ENCODE measurements at regions not wholly inside any gene's neighbourhood (a gene's known extent, or its start where the extent isn't known, plus 50 kb on each side); places are given as distances from the start of the nearest gene placed in this dataset.

DNA sequence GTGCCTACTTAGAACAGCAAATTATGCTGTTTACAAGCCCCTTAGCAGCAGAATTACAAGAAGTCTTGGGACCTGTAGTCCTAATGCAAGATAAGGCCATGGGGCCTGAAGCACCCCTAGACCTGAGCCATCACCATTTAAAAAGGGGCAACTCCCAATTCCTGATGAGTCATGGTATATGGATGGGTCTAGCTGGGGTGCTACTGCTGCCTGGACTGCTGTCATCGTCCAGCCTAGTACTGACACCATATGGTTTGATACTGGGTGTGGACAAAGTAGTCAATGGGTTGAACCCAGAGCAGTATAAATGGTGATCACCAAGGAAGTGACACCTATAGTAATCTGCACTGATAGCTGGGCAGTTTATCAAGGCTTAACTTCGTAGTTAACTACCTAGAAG lies 450.0 kb downstream of the IPMK start:
- no peaks in the 10 kb centered on the region for H3K36me3 ChIP-seq (ENCODE audit: insufficient read depth)
- H3K4me3 ChIP-seq (IDR thresholded peaks at IDR 0.05; ENCODE audit: insufficient read depth, low read depth, low read length): no peak overlapping the region
- no peak overlapping the region for H2AFZ ChIP-seq (ENCODE audit: low read depth)
- no peaks in the 10 kb centered on the region for H3K79me2 ChIP-seq (ENCODE audit: insufficient read depth, low read depth)
- no peak overlapping the region for H3K27ac ChIP-seq
- no peaks in the 10 kb centered on the region for H3K27me3 ChIP-seq (ENCODE audit: insufficient read depth, low read depth)
- H3K4me2 ChIP-seq: no peak overlapping the region
- H3K9ac ChIP-seq: no peak overlapping the region
- no peaks in the 10 kb centered on the region for H4K20me1 ChIP-seq (ENCODE audit: insufficient read depth)
- peaks cover 10% of the 10 kb centered on the region for H3K4me1 ChIP-seq (ENCODE audit: low read depth, poor library complexity, severe bottlenecking)
- TF ChIP-seq, protein P1, sequence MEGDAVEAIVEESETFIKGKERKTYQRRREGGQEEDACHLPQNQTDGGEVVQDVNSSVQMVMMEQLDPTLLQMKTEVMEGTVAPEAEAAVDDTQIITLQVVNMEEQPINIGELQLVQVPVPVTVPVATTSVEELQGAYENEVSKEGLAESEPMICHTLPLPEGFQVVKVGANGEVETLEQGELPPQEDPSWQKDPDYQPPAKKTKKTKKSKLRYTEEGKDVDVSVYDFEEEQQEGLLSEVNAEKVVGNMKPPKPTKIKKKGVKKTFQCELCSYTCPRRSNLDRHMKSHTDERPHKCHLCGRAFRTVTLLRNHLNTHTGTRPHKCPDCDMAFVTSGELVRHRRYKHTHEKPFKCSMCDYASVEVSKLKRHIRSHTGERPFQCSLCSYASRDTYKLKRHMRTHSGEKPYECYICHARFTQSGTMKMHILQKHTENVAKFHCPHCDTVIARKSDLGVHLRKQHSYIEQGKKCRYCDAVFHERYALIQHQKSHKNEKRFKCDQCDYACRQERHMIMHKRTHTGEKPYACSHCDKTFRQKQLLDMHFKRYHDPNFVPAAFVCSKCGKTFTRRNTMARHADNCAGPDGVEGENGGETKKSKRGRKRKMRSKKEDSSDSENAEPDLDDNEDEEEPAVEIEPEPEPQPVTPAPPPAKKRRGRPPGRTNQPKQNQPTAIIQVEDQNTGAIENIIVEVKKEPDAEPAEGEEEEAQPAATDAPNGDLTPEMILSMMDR (conservative IDR thresholded peaks at IDR 0.05; ENCODE audit: low read depth, low read length): no peak

DNA sequence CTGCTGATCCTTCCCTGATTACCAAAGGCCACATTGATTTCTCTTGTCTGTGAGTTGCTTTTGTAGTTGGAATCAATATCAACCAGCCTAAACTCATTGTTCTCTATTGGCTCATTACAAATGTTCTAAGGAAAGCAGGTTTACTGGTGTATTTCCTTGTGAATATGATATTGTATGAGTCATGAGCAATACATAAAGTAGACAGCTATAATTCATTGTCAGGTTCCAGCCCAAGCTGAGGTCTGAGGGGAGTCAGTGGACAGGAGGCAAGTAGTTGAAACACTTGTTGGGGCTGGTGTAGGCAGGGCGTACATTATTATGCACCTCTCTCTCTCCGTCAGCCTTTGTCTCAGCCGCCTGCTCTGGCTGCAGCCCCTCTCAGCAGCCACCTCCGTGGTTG lies 451.7 kb downstream of the IPMK start:
- Histone ChIP-seq H3K9ac (no peak overlapping the region), H3K4me3 (IDR thresholded peaks at IDR 0.05; ENCODE audit: insufficient read depth, low read depth, low read length) (no peak overlapping the region), H3K27me3 (ENCODE audit: insufficient read depth, low read depth) (no peaks in the 10 kb centered on the region), H3K4me2 (no peak overlapping the region), H3K36me3 (ENCODE audit: insufficient read depth) (no peaks in the 10 kb centered on the region), H2AFZ (ENCODE audit: low read depth) (no peak overlapping the region), H3K79me2 (ENCODE audit: insufficient read depth, low read depth) (no peaks in the 10 kb centered on the region), H4K20me1 (ENCODE audit: insufficient read depth) (no peaks in the 10 kb centered on the region), H3K4me1 (ENCODE audit: low read depth, poor library complexity, severe bottlenecking) (peaks cover 10% of the 10 kb centered on the region), H3K27ac (no peak overlapping the region)
- TF ChIP-seq, protein P1 (conservative IDR thresholded peaks at IDR 0.05; ENCODE audit: low read depth, low read length): no peak

DNA sequence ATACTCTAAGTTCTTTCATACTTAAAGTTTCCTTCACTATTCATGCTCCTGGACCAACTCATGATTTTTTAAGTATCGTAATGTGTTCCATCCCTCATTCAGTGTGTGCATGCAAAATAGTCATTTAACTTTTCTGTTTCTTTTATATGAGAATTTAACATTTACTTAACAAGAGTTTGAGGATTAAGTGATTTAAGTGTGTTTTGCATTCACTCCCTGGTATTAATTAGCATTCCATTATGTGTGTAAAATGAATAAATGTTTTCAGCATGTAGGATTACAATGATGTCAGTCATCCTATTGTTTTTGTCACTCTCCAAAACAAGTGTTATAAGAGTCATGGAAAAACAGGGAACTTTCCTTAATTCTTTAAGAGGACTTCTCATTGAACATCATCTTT lies 457.7 kb downstream of the IPMK start:
- TF ChIP-seq, protein P1 (conservative IDR thresholded peaks at IDR 0.05; ENCODE audit: low read depth, low read length): no peak
- H3K36me3 ChIP-seq (ENCODE audit: insufficient read depth): no peaks in the 10 kb centered on the region
- H3K27me3 ChIP-seq (ENCODE audit: insufficient read depth, low read depth): no peaks in the 10 kb centered on the region
- no peaks in the 10 kb centered on the region for H3K4me1 ChIP-seq (ENCODE audit: low read depth, poor library complexity, severe bottlenecking)
- H3K4me3 ChIP-seq (IDR thresholded peaks at IDR 0.05; ENCODE audit: insufficient read depth, low read depth, low read length): no peak overlapping the region
- no peak overlapping the region for H2AFZ ChIP-seq (ENCODE audit: low read depth)
- H3K79me2 ChIP-seq (ENCODE audit: insufficient read depth, low read depth): no peaks in the 10 kb centered on the region
- no peak overlapping the region for H3K27ac ChIP-seq
- H3K9ac ChIP-seq: no peak overlapping the region
- no peak overlapping the region for H3K4me2 ChIP-seq
- no peaks in the 10 kb centered on the region for H4K20me1 ChIP-seq (ENCODE audit: insufficient read depth)

DNA sequence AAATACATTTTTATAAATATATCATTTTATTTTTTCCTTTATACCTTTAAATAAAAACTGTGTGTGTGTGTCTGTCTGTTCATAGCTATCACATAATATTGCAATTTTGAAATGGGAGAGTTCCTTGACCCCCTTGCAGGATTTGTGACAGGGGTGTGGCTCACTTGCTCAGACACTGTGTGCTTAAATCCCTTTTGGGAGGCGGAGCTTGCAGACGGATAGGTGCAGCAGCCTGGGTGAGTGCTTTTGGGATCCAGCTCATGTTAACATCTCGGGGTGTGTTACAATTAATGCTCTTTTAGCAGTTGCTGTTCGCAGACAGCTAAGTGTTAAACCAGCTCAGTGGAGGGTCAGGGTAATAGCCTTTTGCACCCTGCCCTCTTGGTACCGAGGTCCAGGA lies 459.8 kb downstream of the IPMK start:
- Histone ChIP-seq H3K4me2 (no peak overlapping the region), H3K27me3 (ENCODE audit: insufficient read depth, low read depth) (no peaks in the 10 kb centered on the region), H3K4me3 (IDR thresholded peaks at IDR 0.05; ENCODE audit: insufficient read depth, low read depth, low read length) (no peak overlapping the region), H3K4me1 (ENCODE audit: low read depth, poor library complexity, severe bottlenecking) (no peaks in the 10 kb centered on the region), H2AFZ (ENCODE audit: low read depth) (no peak overlapping the region), H4K20me1 (ENCODE audit: insufficient read depth) (no peaks in the 10 kb centered on the region), H3K9ac (no peak overlapping the region), H3K36me3 (ENCODE audit: insufficient read depth) (no peaks in the 10 kb centered on the region), H3K79me2 (ENCODE audit: insufficient read depth, low read depth) (no peaks in the 10 kb centered on the region), H3K27ac (no peak overlapping the region)
- TF ChIP-seq, protein P1 (conservative IDR thresholded peaks at IDR 0.05; ENCODE audit: low read depth, low read length): no peak

DNA sequence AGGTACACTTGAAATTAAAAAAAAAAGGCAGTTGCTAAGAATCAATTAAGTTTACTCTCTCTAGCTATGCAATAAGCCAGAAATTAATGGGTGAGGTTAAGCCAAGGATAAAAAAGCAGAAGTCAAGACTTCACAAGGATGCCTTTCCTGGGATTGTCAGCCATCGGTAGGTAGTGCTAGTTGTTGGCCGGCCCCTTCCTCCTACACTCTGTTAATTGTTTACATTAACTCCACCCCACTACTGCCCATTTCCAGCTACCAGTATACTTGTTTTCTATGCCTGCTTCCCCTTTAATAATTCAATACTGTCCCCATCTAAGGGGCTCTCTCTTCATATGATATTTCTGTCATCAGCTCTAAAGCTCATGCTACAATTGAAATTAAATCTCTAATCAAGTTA lies 461.0 kb downstream of the IPMK start:
- Histone ChIP-seq H3K36me3 (ENCODE audit: insufficient read depth) (no peaks in the 10 kb centered on the region), H4K20me1 (ENCODE audit: insufficient read depth) (no peaks in the 10 kb centered on the region), H3K4me1 (ENCODE audit: low read depth, poor library complexity, severe bottlenecking) (no peaks in the 10 kb centered on the region), H3K79me2 (ENCODE audit: insufficient read depth, low read depth) (no peaks in the 10 kb centered on the region), H3K27ac (no peak overlapping the region), H3K4me2 (no peak overlapping the region), H3K27me3 (ENCODE audit: insufficient read depth, low read depth) (no peaks in the 10 kb centered on the region), H3K4me3 (IDR thresholded peaks at IDR 0.05; ENCODE audit: insufficient read depth, low read depth, low read length) (no peak overlapping the region), H3K9ac (no peak overlapping the region), H2AFZ (ENCODE audit: low read depth) (no peak overlapping the region)
- TF ChIP-seq, protein P1 (conservative IDR thresholded peaks at IDR 0.05; ENCODE audit: low read depth, low read length): no peak

Data from KMS-11 (cell line).